HepG2 (cell line): ENCODE measurements at regions not wholly inside any gene's neighbourhood (a gene's known extent, or its start where the extent isn't known, plus 50 kb on each side); places are given as distances from the start of the nearest gene placed in this dataset.

ENCODE experiments used
- ATAC-seq: fragments of 200-7000 bp; cut with Tn5 transposase; 3 replicates; pipeline ENCODE4 v1.9.1; 2020; ENCODE audit warnings: mild to moderate bottlenecking, moderate library complexity
- BruUV-seq: library from RNA; stranded (reverse); fragments of 400-500 nt; replicated peaks from 2 replicates; lab custom pipeline; 2021; lab: Mats Ljungman, UMichigan
- CTCF ChIA-PET: fragments of 300-600 bp; formaldehyde crosslinking; extraction: SDS; loops from one replicate; lab custom pipeline; 2021; ENCODE audit warnings: low total read pairs, inconsistent platforms, low intra/inter-chr PET ratio; lab: Yijun Ruan, JAX
- POLR2A ChIA-PET: fragments of 350-600 bp; sonication (Branson Sonifier 250); formaldehyde crosslinking; loops from one replicate; lab custom pipeline; 2020; ENCODE audit warnings: antibody characterized with exemption, inconsistent platforms; lab: Yijun Ruan, JAX
- DNase-seq: peaks from one replicate; pipeline ENCODE4 v3.0.0-alpha.2; 2015; ENCODE audit warnings: low spot score
- FAIRE-seq: peaks from 3 replicates; lab custom pipeline; 2011; peaks lifted over from hg19 to GRCh38; lab: Jason Lieb, UNC
- H2AFZ ChIP-seq: one replicate; pipeline ENCODE4 v1.6.1; 2011; ENCODE audit warnings: low read length, inconsistent platforms
- H3K27ac ChIP-seq: fragments of 300-600 bp; 3 replicates; pipeline ENCODE4 v1.8.0; 2011; ENCODE audit warnings: mixed run types, mild to moderate bottlenecking, mixed read lengths, low read length, inconsistent platforms; ENCODE audit not compliant: insufficient read depth; ENCODE audit errors: extremely low read length
- H3K27me3 ChIP-seq, 2 experiments: fragments of 200-600 bp in 1 of 2; 2 replicates in 1 of 2; 3 replicates in 1 of 2; pipeline versions ENCODE4 v1.6.0 to v1.8.0; 2011; ENCODE audit warnings: low read length in 2 of 2, mild to moderate bottlenecking in 2 of 2, moderate library complexity in 2 of 2, inconsistent platforms in 1 of 2; ENCODE audit not compliant: insufficient read depth in 2 of 2, control insufficient read depth in 1 of 2
- H3K36me3 ChIP-seq, 2 experiments: fragments of 200-600 bp in 1 of 2; replicated peaks in 1 of 2; 2 replicates in 1 of 2; 3 replicates in 1 of 2; pipeline versions ENCODE4 v1.5.1 to v1.8.0; 2011; ENCODE audit warnings: low read length in 2 of 2, inconsistent platforms in 1 of 2; ENCODE audit not compliant: insufficient read depth in 2 of 2, control insufficient read depth in 1 of 2
- H3K4me1 ChIP-seq: 2 replicates; pipeline ENCODE4 v1.5.1; 2012; ENCODE audit warnings: low read length, inconsistent platforms; ENCODE audit not compliant: insufficient read depth
- H3K4me2 ChIP-seq: 2 replicates; pipeline ENCODE4 v1.6.0; 2011; ENCODE audit warnings: low read depth, low read length, inconsistent platforms
- H3K4me3 ChIP-seq, 3 experiments: fragments of 200-600 bp in 1 of 3; sonication (generic), shearing (Covaris generic) in 1 of 3; replicated peaks in 1 of 3; 2 replicates each; pipeline ENCODE4 v1.5.1; 2011 to 2016; ENCODE audit warnings: low read length in 3 of 3, inconsistent platforms in 2 of 3, low read depth in 2 of 3, mild to moderate bottlenecking in 2 of 3, control low read depth in 1 of 3, mixed read lengths in 1 of 3; ENCODE audit not compliant: insufficient read depth in 1 of 3
- H3K79me2 ChIP-seq: one replicate; pipeline ENCODE4 v1.6.1; 2011; ENCODE audit warnings: low read length, inconsistent platforms; ENCODE audit not compliant: insufficient read depth
- H3K9ac ChIP-seq: 2 replicates; pipeline ENCODE4 v1.6.0; 2011; ENCODE audit warnings: mild to moderate bottlenecking, low read depth, low read length, inconsistent platforms; ENCODE audit not compliant: insufficient read depth
- H3K9me3 ChIP-seq: 2 replicates; pipeline ENCODE4 v1.5.1; 2012; ENCODE audit warnings: mild to moderate bottlenecking, low read length
- H4K20me1 ChIP-seq: 2 replicates; pipeline ENCODE4 v1.6.0; 2011; ENCODE audit warnings: inconsistent platforms, mild to moderate bottlenecking, low read length, moderate library complexity; ENCODE audit not compliant: insufficient read depth
- CBFB ChIP-seq: sonication (generic); formaldehyde crosslinking; IDR thresholded peaks from 2 replicates; pipeline ENCODE4 v1.4.0; 2020; ENCODE audit warnings: missing genetic modification reagents
- FOSL2 ChIP-seq: sonication (generic); formaldehyde crosslinking; IDR thresholded peaks from 2 replicates; pipeline ENCODE4 v1.4.0; 2020; ENCODE audit warnings: missing genetic modification reagents
- HOXA5 ChIP-seq: sonication (generic); formaldehyde crosslinking; IDR thresholded peaks from 2 replicates; pipeline ENCODE4 v1.4.0; 2020; ENCODE audit warnings: missing genetic modification reagents
- HOXA7 ChIP-seq: sonication (generic); formaldehyde crosslinking; IDR thresholded peaks from 2 replicates; pipeline ENCODE4 v1.8.1; 2022; ENCODE audit warnings: mild to moderate bottlenecking, missing genetic modification reagents, moderate library complexity
- KMT2B ChIP-seq: IDR thresholded peaks from 2 replicates; pipeline ENCODE4 v1.6.1; 2016; ENCODE audit warnings: missing genetic modification reagents, missing compliant biosample characterization
- MNT ChIP-seq: fragments of 450-650 bp; IDR thresholded peaks from 2 replicates; pipeline ENCODE4 v1.6.1; 2016
- SP4 ChIP-seq: sonication (generic); formaldehyde crosslinking; IDR thresholded peaks from 2 replicates; pipeline ENCODE4 v1.8.1; 2023; ENCODE audit warnings: mild to moderate bottlenecking, missing genetic modification reagents
- TBX3 ChIP-seq: fragments of 450-650 bp; IDR thresholded peaks from 2 replicates; pipeline ENCODE4 v1.6.1; 2017; ENCODE audit warnings: antibody characterized with exemption, mild to moderate bottlenecking, inconsistent platforms, borderline replicate concordance
- THAP8 ChIP-seq: sonication (generic); formaldehyde crosslinking; IDR thresholded peaks from 2 replicates; pipeline ENCODE4 v1.5.1; 2020; ENCODE audit warnings: missing genetic modification reagents, mild to moderate bottlenecking, borderline replicate concordance
- ZNF34 ChIP-seq: sonication (generic); formaldehyde crosslinking; IDR thresholded peaks from 2 replicates; pipeline ENCODE4 v1.4.0; 2020; ENCODE audit warnings: mild to moderate bottlenecking, missing genetic modification reagents, borderline replicate concordance
- ZNF547 ChIP-seq: sonication (generic); formaldehyde crosslinking; IDR thresholded peaks from 2 replicates; pipeline ENCODE4 v1.5.1; 2020; ENCODE audit warnings: mild to moderate bottlenecking, missing genetic modification reagents
- ZNF549 ChIP-seq: sonication (generic); formaldehyde crosslinking; IDR thresholded peaks from 2 replicates; pipeline ENCODE4 v1.5.0; 2020; ENCODE audit warnings: missing genetic modification reagents
- ZNF556 ChIP-seq: sonication (generic); formaldehyde crosslinking; IDR thresholded peaks from 2 replicates; pipeline ENCODE4 v1.4.0; 2020; ENCODE audit warnings: mild to moderate bottlenecking, missing genetic modification reagents, borderline replicate concordance
- ZNF614 ChIP-seq: IDR thresholded peaks from 2 replicates; pipeline ENCODE4 v1.6.1; 2018; ENCODE audit warnings: missing biosample characterization, missing genetic modification reagents, inconsistent platforms, borderline replicate concordance
- ZNF747 ChIP-seq: sonication (generic); formaldehyde crosslinking; IDR thresholded peaks from 2 replicates; pipeline ENCODE4 v1.8.1; 2023; ENCODE audit warnings: missing genetic modification reagents, mild to moderate bottlenecking, borderline replicate concordance
- ZNF768 ChIP-seq: sonication (generic); formaldehyde crosslinking; IDR thresholded peaks from 2 replicates; pipeline ENCODE4 v1.4.0; 2020; ENCODE audit warnings: missing genetic modification reagents
- ZNF776 ChIP-seq: sonication (generic); formaldehyde crosslinking; IDR thresholded peaks from 2 replicates; pipeline ENCODE4 v1.4.0; 2020; ENCODE audit warnings: mild to moderate bottlenecking, missing genetic modification reagents
- WGBS: methylation state at CpG from one replicate; pipeline ENCODE4 v1.1.6; 2017; ENCODE audit warnings: low lambda C conversion rate; 5-methylcytosine and 5-hydroxymethylcytosine counted together
- in situ Hi-C: cut with HindIII; loops from 2 replicates; pipeline ENCODE4 v1.10.0; 2017; ENCODE audit warnings: low pct_unique_long_range_greater_than_20kb; ENCODE audit not compliant: extremely low pct_ligation_motif_present
- intact Hi-C: fragments of 100-400 bp; cut with micrococcal nuclease; formaldehyde crosslinking; loops from one replicate; pipeline ENCODE4 v1.10.0; 2022; ENCODE audit not compliant: unreplicated experiment

- TF ChIP-seq ZNF614 (no peak), KMT2B (CRISPR knock-in tag) (no peak), FOSL2 (CRISPR knock-in tag) (no peak), ZNF549 (no peak), MNT (no peak), THAP8 (no peak), HOXA5 (CRISPR knock-in tag) (no peak), ZNF34 (CRISPR knock-in tag) (no peak), CBFB (CRISPR knock-in tag) (no peak), ZNF547 (CRISPR knock-in tag) (no peak), SP4 (CRISPR knock-in tag) (no peak), ZNF747 (no peak), ZNF776 (CRISPR knock-in tag) (no peak), HOXA7 (CRISPR knock-in tag) (no peak), ZNF556 (no peak), ZNF768 (CRISPR knock-in tag) (no peak), TBX3 (no peak)
- no peak overlapping the region for H3K27ac ChIP-seq
- no peaks in the 10 kb centered on the region for H3K36me3 ChIP-seq
- intact Hi-C loops = no loop called here
- no peak overlapping the region for H3K4me3 ChIP-seq
- ATAC-seq (no peak), FAIRE-seq (no peak), DNase-seq (no peak)
- no TSS peak for BruUV-seq
- 13% methylated on average over 7 of the region's 7 CpGs for WGBS
- no peaks in the 10 kb centered on the region for H4K20me1 ChIP-seq
- peaks cover 0 to 7% of the 10 kb centered on the region in 2 experiments; a peak in 1 of 5 replicates for H3K27me3 ChIP-seq
- in situ Hi-C loops = no loop called here
- no peaks in the 10 kb centered on the region for H3K9me3 ChIP-seq
- POLR2A ChIA-PET = no interaction called here
- no peaks in the 10 kb centered on the region for H3K79me2 ChIP-seq
- no peak overlapping the region for H3K4me2 ChIP-seq
- peak overlapping the region; percentile 37 for H2AFZ ChIP-seq
- CTCF ChIA-PET = no interaction called here
- H3K4me1 ChIP-seq = no peaks in the 10 kb centered on the region
- no peak overlapping the region for H3K9ac ChIP-seq
Measured at GRCh38 chr6:155628306-155628705, 172.7 kb upstream of the NOX3 start.
